AG04450 (cell line): ENCODE measurements at regions not wholly inside any gene's neighbourhood (a gene's known extent, or its start where the extent isn't known, plus 50 kb on each side); places are given as distances from the start of the nearest gene placed in this dataset.

Experiments
- CTCF ChIA-PET: fragments of 300-600, 350-600 bp; formaldehyde crosslinking; extraction: SDS; loops from one replicate; lab custom pipeline; 2022; ENCODE audit warnings: antibody characterized with exemption, inconsistent platforms; lab: Charles Lee
- POLR2A ChIA-PET: fragments of 350-600 bp; formaldehyde crosslinking; extraction: SDS; loops from one replicate; lab custom pipeline; 2021; ENCODE audit warnings: antibody characterized with exemption, inconsistent platforms; lab: Yijun Ruan, JAX
- DNase-seq: peaks from one replicate; pipeline ENCODE4 v3.0.0-alpha.2; 2011; ENCODE audit warnings: low read depth, low spot score
- H3K27ac ChIP-seq: one replicate; pipeline ENCODE4 v1.5.1; 2012; ENCODE audit warnings: low read depth, low read length, control low read depth
- H3K27me3 ChIP-seq: one replicate; pipeline ENCODE4 v1.6.0; 2012; ENCODE audit warnings: low read length; ENCODE audit not compliant: control insufficient read depth, insufficient read depth
- H3K4me3 ChIP-seq: 2 replicates; pipeline ENCODE4 v1.5.1; 2011; ENCODE audit warnings: mild to moderate bottlenecking, low read depth, low read length, control low read depth
- H3K9me3 ChIP-seq: 2 replicates; pipeline ENCODE4 v1.5.1; 2012; ENCODE audit warnings: low read length; ENCODE audit not compliant: control insufficient read depth, insufficient read depth
- CTCF ChIP-seq: IDR thresholded peaks from 2 replicates; pipeline ENCODE4 v1.5.1; 2011; ENCODE audit warnings: low read depth, low read length, control low read depth, inconsistent platforms

- no peak for TF ChIP-seq CTCF
- ChIA-PET CTCF (no interaction called here), POLR2A (no interaction called here)
- no peaks in the 10 kb centered on the region for H3K27me3 ChIP-seq
- H3K27ac ChIP-seq = no peak overlapping the region
- DNase-seq = no peak
- no peaks in the 10 kb centered on the region for H3K9me3 ChIP-seq
- no peak overlapping the region for H3K4me3 ChIP-seq
These were observed 294.9 kb downstream of the BCOR start for GRCh38 chrX:39802908-39803307.

- Histone ChIP-seq H3K27me3 (no peaks in the 10 kb centered on the region), H3K27ac (no peak overlapping the region), H3K9me3 (no peaks in the 10 kb centered on the region), H3K4me3 (no peak overlapping the region)
- CTCF ChIA-PET = interaction anchor here (0.5 kb wide), 1 partner anchor 17 kb away, joined by 5 read pairs; no protein-coding TSS in a partner anchor
- no peak for DNase-seq
- no peak for TF ChIP-seq CTCF
- POLR2A ChIA-PET = no interaction called here
These were observed 292.7 kb downstream of the BCOR start for GRCh38 chrX:39805022-39805421.

GRCh38 chrX:39805825-39806224 is 291.9 kb downstream of the BCOR start:
- POLR2A ChIA-PET = no interaction called here
- CTCF ChIA-PET = interaction anchor here (0.5 kb wide), 1 partner anchor 16 kb away, joined by 5 read pairs; no protein-coding TSS in a partner anchor
- no peaks in the 10 kb centered on the region for H3K27me3 ChIP-seq

GRCh38 chrX:39808471-39808917 is 289.3 kb downstream of the BCOR start:
- DNase-seq = no peak
- no peaks in the 10 kb centered on the region for H3K9me3 ChIP-seq
- no peak for TF ChIP-seq CTCF
- no peaks in the 10 kb centered on the region for H3K27me3 ChIP-seq
- H3K4me3 ChIP-seq = no peak overlapping the region
- peak overlapping the region; percentile 61 for H3K27ac ChIP-seq
- ChIA-PET CTCF (no interaction called here), POLR2A (no interaction called here)

More at GRCh38 chrX:39805825-39806224, 291.9 kb downstream of the BCOR start:
- Histone ChIP-seq H3K27ac (no peak overlapping the region), H3K4me3 (no peak overlapping the region), H3K9me3 (no peaks in the 10 kb centered on the region)
- no peak for DNase-seq
- no peak for TF ChIP-seq CTCF

GRCh38 chrX:39809331-39809730 is 288.4 kb downstream of the BCOR start:
- Histone ChIP-seq H3K27ac (no peak overlapping the region), H3K9me3 (no peaks in the 10 kb centered on the region), H3K27me3 (no peaks in the 10 kb centered on the region), H3K4me3 (no peak overlapping the region)
- no peak for DNase-seq
- CTCF ChIA-PET = interaction anchor here (0.6 kb wide), 2 partner anchors 204 to 734 kb away, joined by 3 to 7 read pairs; no protein-coding TSS in a partner anchor
- POLR2A ChIA-PET = interaction anchor here (0.7 kb wide), 1 partner anchor 105 kb away, joined by 4 read pairs; no protein-coding TSS in a partner anchor
- TF ChIP-seq CTCF = no peak
